HG02938 (cell line): ENCODE measurements at regions not wholly inside any gene's neighbourhood (a gene's known extent, or its start where the extent isn't known, plus 50 kb on each side); places are given as distances from the start of the nearest gene placed in this dataset.
"Not testable (repeated sequence)": the region's sequence is repeated elsewhere in the genome, so short reads cannot be mapped to it uniquely, and the experiment has no call there.

Experiments used
- ATAC-seq: cut with Tn5 transposase; IDR thresholded peaks from one replicate; pipeline ENCODE4 v1.9.1; 2021; ENCODE audit warnings: mild to moderate bottlenecking, moderate library complexity; ENCODE audit not compliant: unreplicated experiment

DNA sequence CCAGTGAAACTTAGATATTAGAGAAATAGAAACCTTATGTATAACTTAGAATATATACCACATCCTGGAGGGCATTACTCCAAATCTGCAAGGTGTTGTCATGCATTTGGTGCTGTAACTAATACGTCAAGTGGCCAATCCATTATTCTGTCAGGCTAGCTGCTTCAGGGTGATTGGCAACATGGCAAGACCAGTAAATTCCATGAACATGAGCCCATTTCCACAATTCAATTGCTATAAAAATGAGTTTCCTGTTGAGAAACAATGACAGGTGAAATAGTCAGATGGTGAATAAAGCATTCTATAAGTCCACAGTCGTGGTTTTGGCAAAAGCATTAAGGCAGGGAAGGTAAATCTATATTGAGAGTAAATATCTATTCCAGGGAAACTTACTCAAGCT, 566.0 kb downstream of the ADGRL2 start:
- no peak for ATAC-seq

DNA sequence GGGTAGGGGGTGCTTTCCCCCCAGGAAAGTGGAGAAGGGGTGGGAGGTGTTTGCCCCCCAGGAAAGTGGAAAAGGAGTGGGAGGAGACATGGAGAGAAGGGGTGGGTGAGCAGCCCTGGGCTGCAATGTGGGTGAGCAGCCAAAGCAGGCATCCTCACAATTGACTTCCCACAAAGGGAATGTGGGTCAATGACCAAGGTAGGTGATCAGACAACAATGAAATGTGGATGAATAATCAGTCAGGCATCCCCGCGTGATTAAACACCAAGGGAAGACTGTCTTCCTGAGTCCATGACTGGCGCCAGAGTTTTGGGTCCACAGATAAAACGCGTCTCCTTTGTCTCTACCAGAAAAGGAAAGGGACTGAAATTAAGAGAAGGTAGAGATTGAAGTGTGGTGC, 558.8 kb downstream of the ADGRL2 start:
- ATAC-seq = not testable (repeated sequence)

DNA sequence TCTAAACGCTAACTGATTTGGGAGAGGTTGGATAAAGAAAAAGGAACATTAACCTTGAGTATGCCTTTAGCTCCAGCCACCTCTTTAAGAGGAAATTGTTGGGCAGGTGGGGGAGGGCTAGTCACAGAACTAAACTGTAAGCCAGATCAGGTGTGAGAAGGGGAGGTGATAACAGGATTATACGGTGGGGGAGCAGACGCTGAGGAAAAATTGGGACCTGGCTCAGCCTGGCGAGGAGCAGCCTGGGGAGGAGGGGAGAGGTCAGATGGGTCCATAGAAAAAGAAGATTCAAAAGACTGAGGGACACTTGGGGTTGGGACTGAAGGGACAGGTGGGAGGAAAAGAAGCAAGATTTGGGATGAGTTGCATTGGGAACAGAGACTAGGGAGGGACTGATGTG, 558.0 kb downstream of the ADGRL2 start:
- not testable (repeated sequence) for ATAC-seq

DNA sequence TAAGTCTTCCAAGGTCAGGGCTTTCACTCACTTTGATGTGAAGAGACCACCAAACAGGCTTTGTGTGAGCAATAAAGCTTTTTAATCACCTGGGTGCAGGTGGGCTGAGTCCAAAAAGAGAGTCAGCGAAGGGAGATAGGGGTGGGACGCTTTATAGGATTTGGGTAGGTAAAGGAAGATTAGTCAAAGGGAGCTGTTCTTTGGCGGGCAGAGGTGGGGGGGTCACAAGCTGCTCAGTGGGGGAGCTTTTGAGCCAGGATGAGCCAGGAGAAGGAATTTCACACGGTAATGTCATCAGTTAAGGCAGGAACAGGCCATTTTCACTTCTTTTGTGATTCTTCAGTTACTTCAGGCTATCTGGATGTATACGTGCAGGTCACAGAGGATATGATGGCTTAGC, 553.8 kb downstream of the ADGRL2 start:
- ATAC-seq = not testable (repeated sequence)

DNA sequence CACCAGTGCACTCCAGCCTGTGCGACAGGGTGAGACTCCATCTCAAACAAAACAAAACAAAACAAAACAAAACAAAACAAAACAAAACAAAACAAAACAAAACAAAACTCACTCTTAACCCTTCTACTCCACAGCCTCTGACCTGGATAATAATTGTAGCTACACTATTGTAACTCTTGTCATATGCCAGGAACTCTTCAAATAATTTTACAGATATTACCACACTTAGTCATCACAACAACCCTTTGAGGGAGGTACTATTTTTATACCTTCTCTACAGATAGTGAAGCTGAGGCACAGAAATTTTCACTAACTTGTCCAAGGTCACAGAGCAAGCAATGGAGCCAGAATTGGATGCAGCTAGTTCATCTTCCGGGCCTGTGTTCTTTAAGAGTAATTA, 547.8 kb downstream of the ADGRL2 start:
- ATAC-seq = no peak

DNA sequence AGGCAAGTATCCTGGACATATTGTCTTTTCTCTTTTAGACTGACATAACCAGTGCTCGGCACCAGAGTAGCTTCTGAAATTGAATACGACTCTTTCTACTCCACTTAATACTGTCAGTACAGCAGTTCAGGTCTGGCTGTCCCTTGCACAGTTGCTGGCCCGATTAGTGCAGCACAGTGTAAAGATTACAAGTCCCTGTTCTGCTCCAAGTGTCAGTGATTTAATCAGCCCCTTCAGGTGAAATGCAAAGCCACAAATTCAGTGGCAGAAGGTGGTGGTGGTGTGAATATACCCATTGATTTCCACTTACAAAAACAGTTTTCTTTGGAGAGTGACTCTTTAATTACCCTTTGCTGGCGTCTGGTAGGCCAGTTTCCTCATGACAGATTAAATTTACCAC, 545.4 kb downstream of the ADGRL2 start:
- no peak for ATAC-seq

DNA sequence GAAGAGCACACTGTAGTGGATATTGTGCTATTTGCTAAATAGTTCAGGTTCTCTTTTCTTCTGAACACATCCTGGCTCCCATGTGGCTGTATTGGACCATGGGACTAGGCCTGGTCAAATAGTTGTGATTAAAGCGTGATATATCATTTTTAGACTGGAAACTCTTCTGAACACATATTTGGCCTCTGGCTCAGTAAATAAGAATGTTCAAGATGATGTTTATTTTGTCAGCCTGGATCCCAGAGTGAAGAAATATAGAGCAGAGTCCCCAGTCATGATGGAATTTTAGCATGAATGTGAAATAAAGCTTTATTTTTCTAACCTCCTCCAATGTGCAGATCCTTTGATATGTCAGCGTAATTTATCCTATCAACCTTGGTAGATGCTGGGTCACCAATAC, 542.6 kb downstream of the ADGRL2 start:
- ATAC-seq = no peak

DNA sequence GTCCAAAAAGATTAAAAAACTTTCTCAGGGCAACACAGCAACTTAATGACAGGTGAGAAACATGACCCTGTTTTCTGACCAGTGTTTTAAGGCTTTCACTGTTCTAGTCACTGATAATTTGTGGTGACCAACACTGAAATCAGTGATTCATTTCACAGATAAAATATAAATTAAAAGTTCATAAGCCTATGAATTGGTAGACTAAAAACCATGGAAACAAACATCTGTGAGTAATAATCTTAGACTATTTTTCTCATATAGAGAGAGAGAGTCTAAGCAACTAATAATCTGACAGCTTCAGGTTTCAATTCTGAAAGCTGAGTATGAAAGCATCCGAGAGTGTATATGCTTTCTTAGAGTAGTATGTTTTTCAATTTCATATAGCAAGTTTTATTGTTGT, 536.9 kb downstream of the ADGRL2 start:
- peak; percentile 56 for ATAC-seq

DNA sequence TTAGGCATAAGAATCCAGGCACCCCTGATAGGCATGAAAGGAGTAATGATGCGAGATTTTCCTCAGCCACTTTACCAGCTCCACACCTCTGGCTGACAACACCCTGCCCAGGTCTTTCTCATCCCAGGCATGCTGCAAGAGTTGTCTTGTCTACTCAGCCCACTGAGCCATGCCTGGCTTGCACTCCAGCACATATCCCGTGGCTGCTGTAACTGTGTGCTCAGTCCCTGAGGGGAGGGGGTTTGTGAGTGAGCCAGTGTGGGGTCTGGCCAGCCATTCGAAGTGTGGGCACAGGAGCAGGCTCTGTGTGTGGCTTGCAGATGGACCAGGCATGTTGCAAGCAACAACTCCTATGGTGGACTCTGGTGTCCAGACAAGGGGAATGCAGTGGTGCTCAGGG, 529.6 kb downstream of the ADGRL2 start:
- no peak for ATAC-seq

DNA sequence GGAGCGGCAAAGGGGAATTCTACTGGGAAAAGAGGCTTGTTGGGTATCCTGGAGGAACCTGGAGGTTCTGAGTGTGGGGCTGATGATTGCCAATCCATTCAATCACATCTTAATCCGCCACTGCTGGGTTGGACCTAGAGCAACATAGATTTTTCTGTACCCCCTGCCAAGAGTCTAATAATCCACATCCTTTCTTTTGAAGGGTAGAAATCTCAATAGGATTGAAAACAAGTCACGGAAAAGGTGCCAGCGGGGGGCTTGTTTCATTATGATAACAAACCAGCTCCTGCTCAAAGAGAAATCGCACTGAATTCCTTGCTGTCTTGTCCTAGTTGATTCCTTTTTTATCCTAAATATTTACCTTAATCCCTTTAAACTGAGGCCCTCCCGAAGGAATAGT, 528.5 kb downstream of the ADGRL2 start:
- ATAC-seq = no peak

DNA sequence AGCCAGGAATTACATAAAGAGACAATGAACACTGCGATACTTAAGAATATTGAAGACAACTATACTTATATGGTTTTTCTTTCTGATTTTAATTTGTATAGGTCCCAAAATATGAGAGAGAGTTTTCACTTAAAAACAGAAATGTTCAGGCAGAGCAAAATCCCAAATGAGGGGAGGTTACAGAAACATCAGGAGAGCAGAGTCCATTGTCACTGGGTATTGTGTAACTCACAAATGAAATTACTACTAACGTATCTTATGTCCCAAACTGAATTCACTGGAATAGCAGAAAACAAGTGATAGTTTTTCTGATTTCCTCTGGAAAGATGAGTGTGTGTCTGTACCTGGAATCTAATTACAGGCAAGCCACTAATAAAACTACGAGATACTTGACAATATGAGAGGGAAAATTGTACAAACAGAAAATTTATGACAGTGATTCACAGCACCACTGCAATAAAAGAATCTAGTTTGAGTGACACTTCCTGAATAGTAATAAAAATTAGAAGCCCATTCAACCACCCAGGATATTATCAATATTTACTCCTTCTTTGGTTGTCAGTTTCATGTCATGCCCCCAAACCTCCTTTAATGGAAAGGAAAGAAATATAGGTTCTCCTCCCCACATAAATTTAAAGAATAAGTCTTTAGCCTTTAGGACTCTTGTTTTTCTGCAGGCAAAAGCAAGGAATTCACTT, 522.6 kb downstream of the ADGRL2 start:
- ATAC-seq = no peak

DNA sequence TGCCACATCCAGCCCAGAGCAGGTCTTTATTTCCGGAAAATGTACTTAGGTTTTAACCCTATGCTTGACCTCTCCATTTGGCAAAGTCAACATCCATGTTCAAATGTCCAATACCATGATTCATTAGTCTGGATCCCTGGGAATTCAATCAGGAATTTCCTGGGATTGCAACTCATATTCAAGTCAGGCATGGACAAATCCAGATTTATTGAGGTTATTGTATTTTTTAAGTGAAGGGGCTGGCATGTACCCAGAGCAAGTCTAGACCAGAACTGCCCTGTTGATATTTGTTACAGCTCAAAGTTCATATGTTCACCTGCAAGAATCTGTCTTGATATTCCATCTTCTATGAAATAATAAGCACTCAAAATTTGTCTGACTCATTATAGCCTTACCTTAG, 521.1 kb downstream of the ADGRL2 start:
- ATAC-seq = no peak

DNA sequence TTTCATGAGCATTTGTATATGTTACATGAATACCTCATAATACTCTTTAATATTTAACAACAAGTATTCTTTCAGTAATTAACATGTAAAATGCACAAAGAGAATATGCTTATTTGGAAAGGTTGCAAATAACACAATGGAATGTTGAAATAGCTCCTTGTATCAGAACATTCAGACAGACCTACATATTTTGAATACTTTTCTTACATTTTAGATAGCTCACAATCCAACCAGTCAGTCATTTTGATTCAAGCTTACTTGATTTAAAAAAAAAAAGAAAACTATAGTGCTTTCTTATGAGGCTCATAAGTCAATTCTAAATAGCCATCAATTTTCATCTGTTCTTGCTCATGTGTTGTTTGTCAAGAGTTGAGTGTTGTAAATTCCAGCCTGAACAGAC, 518.8 kb downstream of the ADGRL2 start:
- ATAC-seq = no peak

DNA sequence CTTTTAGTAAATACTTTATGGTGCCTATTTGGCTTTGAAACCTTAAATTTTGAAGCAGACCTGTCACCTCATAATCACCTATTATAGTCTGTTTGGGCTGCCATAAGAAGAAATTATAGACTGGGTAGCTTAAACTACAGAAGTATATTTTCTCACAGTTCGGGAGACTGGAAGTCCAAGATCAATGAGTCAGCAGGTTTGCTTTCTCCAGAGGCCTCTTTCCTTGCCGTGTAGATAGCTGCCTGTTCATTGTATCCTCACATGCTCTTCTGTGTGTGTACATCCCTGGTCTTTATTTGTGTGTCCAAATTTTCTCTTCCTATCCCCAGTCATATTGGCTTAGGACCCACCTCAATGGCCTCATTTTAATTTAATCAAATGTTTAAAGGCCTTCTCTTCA, 518.2 kb downstream of the ADGRL2 start:
- ATAC-seq = no peak

DNA sequence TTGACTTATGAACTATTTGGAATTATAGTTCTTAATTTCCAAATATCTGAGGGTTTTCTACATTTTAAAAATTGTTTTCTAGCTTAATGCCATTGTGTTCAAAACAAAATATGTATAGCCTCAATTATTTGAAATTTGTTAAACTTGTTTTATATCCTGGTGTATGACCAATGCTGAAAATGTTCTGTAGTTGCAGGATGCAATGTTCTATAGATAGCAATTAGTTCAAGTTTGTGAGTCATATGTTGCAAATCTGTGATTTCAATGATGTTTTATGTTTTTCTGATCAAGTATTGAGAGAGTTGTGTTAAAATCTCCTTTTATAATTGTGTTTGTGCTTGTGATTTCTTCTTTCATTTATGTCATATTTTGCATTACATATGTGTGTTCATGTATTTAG, 517.5 kb downstream of the ADGRL2 start:
- no peak for ATAC-seq

DNA sequence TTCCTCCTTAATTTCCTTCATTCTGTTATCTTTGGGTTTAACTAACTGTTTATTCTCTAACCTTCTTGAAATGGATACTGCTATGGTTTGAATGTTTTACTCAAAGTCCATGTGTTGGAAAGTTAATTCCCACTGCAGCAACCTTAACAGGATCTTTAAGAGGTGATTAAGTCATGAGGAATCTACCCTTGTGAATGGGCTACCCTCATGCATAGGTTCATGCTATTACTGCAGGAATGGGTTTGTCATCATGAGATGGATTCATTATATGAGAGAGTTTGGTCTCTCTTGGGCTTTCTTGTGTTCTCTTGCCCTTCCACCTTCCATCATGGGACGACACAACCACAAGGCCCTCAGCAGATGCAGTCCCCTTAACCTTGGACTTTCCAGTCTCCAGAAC, 516.9 kb downstream of the ADGRL2 start:
- no peak for ATAC-seq

DNA sequence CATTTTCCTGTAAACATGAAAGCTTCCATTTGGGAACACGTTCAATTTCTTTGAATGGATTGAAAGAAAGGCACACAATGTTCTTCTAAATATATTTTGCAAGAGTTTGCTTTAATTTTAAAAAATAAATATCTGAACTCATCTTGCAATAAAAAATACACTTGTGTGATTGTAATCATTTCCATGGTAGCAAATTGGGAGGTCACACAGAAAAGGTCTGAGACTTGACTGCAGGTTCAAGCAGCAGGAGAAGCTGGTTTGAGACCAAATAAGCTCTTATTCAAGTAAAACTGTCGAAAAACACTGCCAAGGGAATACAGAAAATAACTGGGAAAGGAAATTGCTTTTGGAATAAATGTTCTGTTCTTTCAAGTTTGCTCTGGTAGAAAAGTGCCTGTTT, 498.9 kb downstream of the ADGRL2 start:
- no peak for ATAC-seq

DNA sequence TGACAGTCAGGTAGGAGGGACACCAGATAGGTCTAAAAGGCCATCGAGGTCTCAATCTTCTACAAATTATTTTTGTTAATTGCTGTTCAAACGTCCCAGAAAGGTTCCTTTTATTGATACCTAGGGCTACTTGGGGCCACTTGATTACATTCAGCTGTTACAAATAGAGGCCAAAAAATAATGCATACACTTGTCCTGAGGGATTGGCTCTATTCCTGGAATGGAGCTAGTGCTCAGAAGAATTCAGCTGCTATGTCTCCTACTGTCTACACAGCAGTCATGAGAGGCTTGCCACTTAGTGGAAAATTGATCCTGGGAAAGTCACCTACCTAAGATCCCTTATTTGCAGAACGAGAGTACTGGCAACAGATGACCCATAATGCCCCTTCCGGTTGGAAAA, 498.3 kb downstream of the ADGRL2 start:
- ATAC-seq = no peak

DNA sequence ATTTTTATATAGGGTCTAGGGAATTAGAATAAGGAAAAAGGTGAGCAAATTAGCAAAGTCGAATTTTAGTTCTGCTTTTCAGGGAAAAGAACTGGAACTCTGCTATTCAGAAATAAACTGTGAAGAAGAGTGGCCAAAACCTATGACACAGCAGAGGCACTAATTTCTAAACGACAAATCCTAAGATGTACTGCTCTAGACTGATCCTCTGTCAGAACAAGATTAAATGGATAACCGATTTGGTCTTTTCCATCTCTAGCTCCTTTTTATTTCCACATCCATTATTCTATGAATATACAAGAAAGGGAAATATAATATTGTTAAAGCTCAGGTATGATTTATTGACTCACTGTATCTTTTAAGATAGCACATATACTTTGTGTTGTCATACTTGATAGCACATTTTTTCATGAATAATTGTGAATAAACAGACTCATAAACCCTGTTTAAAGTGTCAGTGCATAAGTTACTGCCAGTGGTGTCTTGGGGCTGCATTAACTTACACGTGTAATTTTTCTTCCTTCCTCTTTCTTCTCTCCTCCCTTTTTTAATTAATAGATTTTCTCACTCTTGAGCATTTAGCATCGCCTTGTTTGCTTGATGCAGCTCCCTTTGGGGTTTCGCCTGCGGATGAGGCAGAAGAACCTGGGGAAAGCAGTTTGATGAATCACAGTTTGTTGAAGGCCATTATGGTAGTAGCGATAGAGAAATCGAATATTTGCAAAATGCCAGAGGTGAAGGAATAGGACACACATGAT, 496.6 kb downstream of the ADGRL2 start:
- ATAC-seq = no peak

DNA sequence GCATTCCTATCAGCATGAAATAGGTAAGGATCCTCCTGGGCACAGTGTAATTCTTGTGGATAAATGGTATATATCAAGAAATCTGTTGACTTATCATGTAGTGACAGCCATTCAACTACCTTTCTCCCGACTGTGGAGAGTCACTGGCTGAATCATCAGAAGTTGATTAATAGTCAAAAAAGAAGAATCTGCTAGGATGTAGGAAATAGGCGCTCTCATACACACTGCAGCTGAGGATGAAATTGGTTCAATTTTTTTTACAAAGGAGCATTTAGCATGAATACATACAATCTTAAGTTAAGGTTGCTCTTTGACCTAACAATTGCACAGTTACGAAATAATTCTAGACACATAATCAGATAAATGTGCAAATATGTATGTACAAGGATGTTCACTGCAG, 486.8 kb downstream of the ADGRL2 start:
- no peak for ATAC-seq

DNA sequence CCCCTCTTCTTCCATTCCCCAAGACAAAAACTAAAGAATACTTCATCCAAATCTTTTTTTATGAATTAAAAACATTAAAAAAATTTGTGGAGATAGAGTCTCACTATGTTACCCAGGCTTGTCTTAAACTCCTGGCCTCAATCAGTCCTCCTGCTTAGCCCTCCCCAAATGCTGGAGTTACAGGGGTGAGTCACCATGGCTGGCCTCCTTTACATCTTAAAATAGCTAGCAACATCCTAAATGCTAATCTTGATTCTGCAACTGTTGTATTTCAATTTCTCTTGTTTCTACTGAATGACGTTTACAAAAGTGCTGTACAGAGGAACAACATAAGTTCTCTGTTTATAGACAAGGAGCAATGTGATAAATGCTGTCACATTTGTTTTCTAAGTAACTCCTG, 483.5 kb downstream of the ADGRL2 start:
- no peak for ATAC-seq

DNA sequence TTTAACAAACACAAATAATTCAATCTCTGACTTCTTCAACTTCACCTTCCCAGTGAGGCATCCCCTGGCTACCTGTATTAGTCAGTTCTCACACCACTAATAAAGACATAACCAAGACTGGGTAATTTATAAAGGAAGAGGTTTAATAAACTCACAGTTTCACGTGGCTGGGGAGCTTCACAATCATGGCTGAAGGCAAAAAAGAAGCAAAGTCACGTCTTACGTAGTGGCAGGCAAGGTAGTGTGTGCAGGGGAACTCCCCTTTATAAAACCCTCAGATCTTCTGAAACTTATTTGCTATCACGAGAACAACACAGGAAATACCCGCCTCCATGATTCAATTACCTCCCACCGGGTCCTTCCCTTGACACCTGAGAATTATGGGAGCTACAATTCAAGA, 478.5 kb downstream of the ADGRL2 start:
- no peak for ATAC-seq

DNA sequence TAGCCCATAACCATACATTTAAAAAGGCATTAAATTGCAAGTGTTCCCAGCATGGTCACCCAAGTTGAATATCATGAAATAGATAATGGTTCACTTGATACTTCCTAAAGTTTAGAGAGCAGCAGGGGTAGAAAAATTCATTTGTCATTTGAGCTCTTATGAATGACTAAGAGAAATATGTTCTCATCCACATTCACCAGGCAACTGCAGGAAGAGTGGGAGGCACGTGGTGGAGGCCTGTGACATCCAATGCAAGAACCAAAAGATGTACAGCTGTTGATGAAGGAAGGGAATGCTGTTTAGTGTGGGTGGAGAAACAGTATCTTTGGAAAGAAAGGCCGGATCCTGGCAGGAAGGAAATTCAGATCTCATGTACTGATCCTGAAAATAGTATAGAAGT, 473.1 kb downstream of the ADGRL2 start:
- ATAC-seq = no peak
